ENCODE measurements at regions not wholly inside any gene's neighbourhood (a gene's known extent, or its start where the extent isn't known, plus 50 kb on each side); places are given as distances from the start of the nearest gene placed in this dataset.
"Not testable (repeated sequence)": the region's sequence is repeated elsewhere in the genome, so short reads cannot be mapped to it uniquely, and the experiment has no call there.

DNA sequence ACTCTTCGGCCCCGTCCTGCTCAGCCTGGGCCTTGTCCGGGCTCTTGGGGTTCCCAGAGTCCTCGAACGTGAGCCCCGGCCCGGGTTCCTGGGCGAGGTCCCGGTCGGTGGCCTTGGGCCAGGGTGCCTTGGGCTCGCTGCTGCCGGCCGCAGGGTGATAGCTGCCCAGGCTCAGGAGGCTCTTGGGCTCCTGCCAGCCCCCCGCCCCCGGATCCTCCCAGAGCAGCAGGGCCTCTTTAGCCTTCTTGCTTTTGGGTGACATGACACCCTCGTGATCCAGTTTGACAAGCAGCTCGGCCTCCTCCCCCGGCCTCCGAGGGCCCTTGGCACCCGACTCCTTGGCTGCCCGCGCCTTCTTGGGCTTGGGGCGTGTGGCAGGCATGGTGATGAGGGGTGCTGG, 425.7 kb upstream of the ZNF722 start:
- TF ChIP-seq, protein P1, sequence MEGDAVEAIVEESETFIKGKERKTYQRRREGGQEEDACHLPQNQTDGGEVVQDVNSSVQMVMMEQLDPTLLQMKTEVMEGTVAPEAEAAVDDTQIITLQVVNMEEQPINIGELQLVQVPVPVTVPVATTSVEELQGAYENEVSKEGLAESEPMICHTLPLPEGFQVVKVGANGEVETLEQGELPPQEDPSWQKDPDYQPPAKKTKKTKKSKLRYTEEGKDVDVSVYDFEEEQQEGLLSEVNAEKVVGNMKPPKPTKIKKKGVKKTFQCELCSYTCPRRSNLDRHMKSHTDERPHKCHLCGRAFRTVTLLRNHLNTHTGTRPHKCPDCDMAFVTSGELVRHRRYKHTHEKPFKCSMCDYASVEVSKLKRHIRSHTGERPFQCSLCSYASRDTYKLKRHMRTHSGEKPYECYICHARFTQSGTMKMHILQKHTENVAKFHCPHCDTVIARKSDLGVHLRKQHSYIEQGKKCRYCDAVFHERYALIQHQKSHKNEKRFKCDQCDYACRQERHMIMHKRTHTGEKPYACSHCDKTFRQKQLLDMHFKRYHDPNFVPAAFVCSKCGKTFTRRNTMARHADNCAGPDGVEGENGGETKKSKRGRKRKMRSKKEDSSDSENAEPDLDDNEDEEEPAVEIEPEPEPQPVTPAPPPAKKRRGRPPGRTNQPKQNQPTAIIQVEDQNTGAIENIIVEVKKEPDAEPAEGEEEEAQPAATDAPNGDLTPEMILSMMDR (IDR thresholded peaks at IDR 0.05; ENCODE audit: insufficient read depth, low read length) = not testable (repeated sequence)
- TF ChIP-seq SPI1 (IDR thresholded peaks at IDR 0.05; ENCODE audit: borderline replicate concordance, low read depth); POLR2AphosphoS5 (IDR thresholded peaks at IDR 0.05; ENCODE audit: low read depth); GABPA (IDR thresholded peaks at IDR 0.05; ENCODE audit: low read depth): not testable (repeated sequence)

Measured in HL-60 (cell line).